ENCODE measurements at regions not wholly inside any gene's neighbourhood (a gene's known extent, or its start where the extent isn't known, plus 50 kb on each side); places are given as distances from the start of the nearest gene placed in this dataset.

DNA sequence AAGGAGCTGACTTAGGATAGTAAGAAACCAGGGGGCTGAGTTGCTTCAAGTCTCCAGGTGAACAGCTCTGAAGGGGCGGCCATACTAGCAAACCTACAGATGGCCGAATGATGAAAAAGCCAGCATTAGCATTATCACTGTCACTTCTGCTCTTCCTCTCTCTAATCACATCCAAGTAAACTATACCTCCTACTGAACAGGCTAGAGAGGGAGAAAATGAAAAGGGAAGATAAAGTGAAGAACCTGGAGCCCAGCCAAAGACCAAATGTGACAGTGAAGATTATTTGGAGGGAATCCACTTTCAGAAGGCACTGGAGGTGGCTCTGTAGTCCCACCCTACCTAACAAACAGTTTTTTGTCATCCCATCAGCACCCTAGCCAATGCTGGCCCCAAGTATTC lies 50.4 kb upstream of the PRPS1 start (continued):
- TF ChIP-seq, protein P1, sequence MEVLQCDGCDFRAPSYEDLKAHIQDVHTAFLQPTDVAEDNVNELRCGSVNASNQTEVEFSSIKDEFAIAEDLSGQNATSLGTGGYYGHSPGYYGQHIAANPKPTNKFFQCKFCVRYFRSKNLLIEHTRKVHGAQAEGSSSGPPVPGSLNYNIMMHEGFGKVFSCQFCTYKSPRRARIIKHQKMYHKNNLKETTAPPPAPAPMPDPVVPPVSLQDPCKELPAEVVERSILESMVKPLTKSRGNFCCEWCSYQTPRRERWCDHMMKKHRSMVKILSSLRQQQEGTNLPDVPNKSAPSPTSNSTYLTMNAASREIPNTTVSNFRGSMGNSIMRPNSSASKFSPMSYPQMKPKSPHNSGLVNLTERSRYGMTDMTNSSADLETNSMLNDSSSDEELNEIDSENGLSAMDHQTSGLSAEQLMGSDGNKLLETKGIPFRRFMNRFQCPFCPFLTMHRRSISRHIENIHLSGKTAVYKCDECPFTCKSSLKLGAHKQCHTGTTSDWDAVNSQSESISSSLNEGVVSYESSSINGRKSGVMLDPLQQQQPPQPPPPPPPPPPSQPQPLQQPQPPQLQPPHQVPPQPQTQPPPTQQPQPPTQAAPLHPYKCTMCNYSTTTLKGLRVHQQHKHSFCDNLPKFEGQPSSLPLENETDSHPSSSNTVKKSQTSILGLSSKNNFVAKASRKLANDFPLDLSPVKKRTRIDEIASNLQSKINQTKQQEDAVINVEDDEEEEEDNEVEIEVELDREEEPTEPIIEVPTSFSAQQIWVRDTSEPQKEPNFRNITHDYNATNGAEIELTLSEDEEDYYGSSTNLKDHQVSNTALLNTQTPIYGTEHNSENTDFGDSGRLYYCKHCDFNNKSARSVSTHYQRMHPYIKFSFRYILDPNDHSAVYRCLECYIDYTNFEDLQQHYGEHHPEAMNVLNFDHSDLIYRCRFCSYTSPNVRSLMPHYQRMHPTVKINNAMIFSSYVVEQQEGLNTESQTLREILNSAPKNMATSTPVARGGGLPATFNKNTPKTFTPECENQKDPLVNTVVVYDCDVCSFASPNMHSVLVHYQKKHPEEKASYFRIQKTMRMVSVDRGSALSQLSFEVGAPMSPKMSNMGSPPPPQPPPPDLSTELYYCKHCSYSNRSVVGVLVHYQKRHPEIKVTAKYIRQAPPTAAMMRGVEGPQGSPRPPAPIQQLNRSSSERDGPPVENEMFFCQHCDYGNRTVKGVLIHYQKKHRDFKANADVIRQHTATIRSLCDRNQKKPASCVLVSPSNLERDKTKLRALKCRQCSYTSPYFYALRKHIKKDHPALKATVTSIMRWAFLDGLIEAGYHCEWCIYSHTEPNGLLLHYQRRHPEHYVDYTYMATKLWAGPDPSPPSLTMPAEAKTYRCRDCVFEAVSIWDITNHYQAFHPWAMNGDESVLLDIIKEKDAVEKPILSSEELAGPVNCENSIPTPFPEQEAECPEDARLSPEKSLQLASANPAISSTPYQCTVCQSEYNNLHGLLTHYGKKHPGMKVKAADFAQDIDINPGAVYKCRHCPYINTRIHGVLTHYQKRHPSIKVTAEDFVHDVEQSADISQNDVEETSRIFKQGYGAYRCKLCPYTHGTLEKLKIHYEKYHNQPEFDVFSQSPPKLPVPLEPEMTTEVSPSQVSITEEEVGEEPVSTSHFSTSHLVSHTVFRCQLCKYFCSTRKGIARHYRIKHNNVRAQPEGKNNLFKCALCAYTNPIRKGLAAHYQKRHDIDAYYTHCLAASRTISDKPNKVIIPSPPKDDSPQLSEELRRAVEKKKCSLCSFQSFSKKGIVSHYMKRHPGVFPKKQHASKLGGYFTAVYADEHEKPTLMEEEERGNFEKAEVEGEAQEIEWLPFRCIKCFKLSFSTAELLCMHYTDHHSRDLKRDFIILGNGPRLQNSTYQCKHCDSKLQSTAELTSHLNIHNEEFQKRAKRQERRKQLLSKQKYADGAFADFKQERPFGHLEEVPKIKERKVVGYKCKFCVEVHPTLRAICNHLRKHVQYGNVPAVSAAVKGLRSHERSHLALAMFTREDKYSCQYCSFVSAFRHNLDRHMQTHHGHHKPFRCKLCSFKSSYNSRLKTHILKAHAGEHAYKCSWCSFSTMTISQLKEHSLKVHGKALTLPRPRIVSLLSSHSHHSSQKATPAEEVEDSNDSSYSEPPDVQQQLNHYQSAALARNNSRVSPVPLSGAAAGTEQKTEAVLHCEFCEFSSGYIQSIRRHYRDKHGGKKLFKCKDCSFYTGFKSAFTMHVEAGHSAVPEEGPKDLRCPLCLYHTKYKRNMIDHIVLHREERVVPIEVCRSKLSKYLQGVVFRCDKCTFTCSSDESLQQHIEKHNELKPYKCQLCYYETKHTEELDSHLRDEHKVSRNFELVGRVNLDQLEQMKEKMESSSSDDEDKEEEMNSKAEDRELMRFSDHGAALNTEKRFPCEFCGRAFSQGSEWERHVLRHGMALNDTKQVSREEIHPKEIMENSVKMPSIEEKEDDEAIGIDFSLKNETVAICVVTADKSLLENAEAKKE (CRISPR knock-in tag; IDR thresholded peaks at IDR 0.05) = no peak
- no peak for TF ChIP-seq NANOG (IDR thresholded peaks at IDR 0.05; ENCODE audit: borderline replicate concordance)
